Upper lobe of left lung (tissue), 6 donors: ENCODE measurements at regions not wholly inside any gene's neighbourhood (a gene's known extent, or its start where the extent isn't known, plus 50 kb on each side); places are given as distances from the start of the nearest gene placed in this dataset.

Experiments
- ATAC-seq, 2 donors: fragments of 200-7000 bp; cut with Tn5 transposase; one replicate each; pipeline ENCODE4 v1.9.1; 2022; ENCODE audit warnings: mild to moderate bottlenecking in 2 of 2, moderate library complexity in 2 of 2; ENCODE audit not compliant: low FRiP score in 2 of 2
- DNase-seq, 2 donors: peaks; one replicate each; pipeline ENCODE4 v3.0.0-alpha.2; 2019 to 2020
- H3K27ac ChIP-seq, 4 donors: fragments of 200-600 bp; sonication (generic); one replicate each; pipeline ENCODE4 v1.5.1; 2016 to 2019
- H3K27me3 ChIP-seq, 4 donors: fragments of 200-600 bp; sonication (generic); one replicate each; pipeline ENCODE4 v1.5.1; 2017 to 2019
- H3K36me3 ChIP-seq, 4 donors: fragments of 200-600 bp; sonication (generic); one replicate each; pipeline ENCODE4 v1.5.1; 2016 to 2019
- H3K4me1 ChIP-seq, 4 donors: fragments of 200-600 bp; sonication (generic); one replicate each; pipeline ENCODE4 v1.5.1; 2018 to 2019
- H3K4me3 ChIP-seq, 4 donors: fragments of 200-600 bp; sonication (generic); one replicate each; pipeline ENCODE4 v1.5.1; 2017 to 2019; ENCODE audit warnings: mild to moderate bottlenecking in 2 of 4, moderate library complexity in 1 of 4
- H3K9me3 ChIP-seq, 4 donors: fragments of 200-600 bp; sonication (generic); one replicate each; pipeline ENCODE4 v1.5.1; 2018 to 2019
- CTCF ChIP-seq, 6 experiments: fragments of 450-650 bp in 4 of 6; fragments of 200-600 bp in 2 of 6; sonication (generic) in 2 of 6; IDR thresholded peaks; one replicate each; pipeline ENCODE4 v1.5.1; 2016 to 2019; ENCODE audit warnings: antibody characterized with exemption in 6 of 6
- EP300 ChIP-seq, 4 donors: sonication (generic); formaldehyde crosslinking; IDR thresholded peaks; one replicate each; pipeline ENCODE4 v1.5.1; 2017; ENCODE audit warnings: antibody characterized with exemption in 4 of 4, control low read depth in 2 of 4
- POLR2A ChIP-seq, 4 donors: fragments of 450-650 bp; IDR thresholded peaks; one replicate each; pipeline ENCODE4 v1.5.1; 2016 to 2017; ENCODE audit warnings: antibody characterized with exemption in 4 of 4, mild to moderate bottlenecking in 2 of 4
- POLR2AphosphoS5 ChIP-seq, 2 donors: sonication (generic); formaldehyde crosslinking; IDR thresholded peaks; one replicate each; pipeline ENCODE4 v1.5.1; 2017; ENCODE audit warnings: antibody characterized with exemption in 2 of 2
- WGBS, 2 donors: methylation state at CpG; one replicate each; pipeline ENCODE4 v1.1.5; 2017 to 2018; 5-methylcytosine and 5-hydroxymethylcytosine counted together
- donor health status: DM: no; HTN: no; CAD: no; lungs with moderate emphysema.
- donor health status: DM: no; HTN: yes; CAD: no; lungs with severe emphysema.

GRCh38 chr10:128864554-128865295, 602.3 kb upstream of the MGMT start:
- peak in 1 of 2 donors; percentile 45 for ATAC-seq
- no peak for DNase-seq
- no peak for TF ChIP-seq POLR2A (IDR thresholded peaks at IDR 0.05)
- no peak for TF ChIP-seq CTCF (IDR thresholded peaks at IDR 0.05)
- TF ChIP-seq EP300 (IDR thresholded peaks at IDR 0.05): no peak
- TF ChIP-seq POLR2AphosphoS5 (IDR thresholded peaks at IDR 0.05): no peak
- H3K4me1 ChIP-seq: no peaks in the 10 kb centered on the region
- no peaks in the 10 kb centered on the region for H3K36me3 ChIP-seq
- no peak overlapping the region for H3K4me3 ChIP-seq
- 90 to 94% methylated on average over 11 to 12 of the region's 13 CpGs for WGBS, 2 donors
- no peaks in the 10 kb centered on the region for H3K9me3 ChIP-seq
- no peak overlapping the region for H3K27ac ChIP-seq
- H3K27me3 ChIP-seq: no peaks in the 10 kb centered on the region

DNA sequence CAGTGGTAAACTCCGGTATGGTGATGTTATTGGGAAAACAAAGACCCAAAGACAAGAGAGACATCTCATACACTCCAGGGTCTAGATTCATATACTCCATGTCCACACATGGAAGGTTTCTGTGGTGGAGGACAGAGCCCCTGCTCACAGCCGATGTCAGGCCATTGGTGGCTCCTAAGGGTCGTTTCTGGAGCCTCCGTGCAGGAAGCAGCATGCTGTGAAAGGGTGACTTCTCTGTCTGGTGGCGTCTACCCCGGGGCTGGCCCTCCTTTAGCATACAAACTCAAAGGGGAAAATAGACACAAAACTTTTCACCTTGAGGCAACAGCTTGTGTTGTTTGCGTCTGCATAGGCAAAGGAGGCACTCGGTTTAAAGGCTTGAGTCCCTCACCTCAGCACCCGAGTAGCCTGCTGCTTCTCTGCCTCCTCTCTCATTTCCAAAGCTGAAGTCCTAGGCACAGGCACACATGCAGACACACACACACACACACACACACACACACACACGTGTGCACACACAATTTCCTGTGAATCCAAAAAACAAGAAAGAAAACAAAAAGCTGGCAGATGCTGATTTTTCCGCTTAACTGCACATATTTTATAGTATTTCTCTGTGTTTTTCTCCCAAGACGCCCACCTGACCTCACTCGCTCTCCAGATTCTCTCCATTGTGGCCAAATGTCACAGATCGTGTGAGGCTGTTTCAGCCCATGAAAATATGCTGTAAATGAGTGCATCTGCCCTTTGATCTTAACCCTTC, 601.4 kb upstream of the MGMT start:
- H3K36me3 ChIP-seq: no peaks in the 10 kb centered on the region
- H3K9me3 ChIP-seq: no peaks in the 10 kb centered on the region
- 74 to 80% methylated on average over 11 to 14 of the region's 14 CpGs for WGBS, 2 donors
- no peak for DNase-seq
- H3K27me3 ChIP-seq: no peaks in the 10 kb centered on the region
- no peak for ATAC-seq
- TF ChIP-seq POLR2A (IDR thresholded peaks at IDR 0.05): no peak
- TF ChIP-seq POLR2AphosphoS5 (IDR thresholded peaks at IDR 0.05): no peak
- TF ChIP-seq EP300 (IDR thresholded peaks at IDR 0.05): no peak
- no peak for TF ChIP-seq CTCF (IDR thresholded peaks at IDR 0.05)
- no peak overlapping the region for H3K27ac ChIP-seq
- H3K4me1 ChIP-seq: no peaks in the 10 kb centered on the region
- no peak overlapping the region for H3K4me3 ChIP-seq

- H3K9me3 ChIP-seq: no peaks in the 10 kb centered on the region
- no peaks in the 10 kb centered on the region for H3K4me1 ChIP-seq
- ATAC-seq (no peak), DNase-seq (no peak)
- H3K27ac ChIP-seq: no peak overlapping the region
- no peaks in the 10 kb centered on the region for H3K27me3 ChIP-seq
- H3K36me3 ChIP-seq: no peaks in the 10 kb centered on the region
- 75 to 80% methylated on average over 5 of the region's 5 CpGs for WGBS, 2 donors
- no peak overlapping the region for H3K4me3 ChIP-seq
- TF ChIP-seq CTCF (IDR thresholded peaks at IDR 0.05) (no peak), POLR2A (IDR thresholded peaks at IDR 0.05) (no peak), EP300 (IDR thresholded peaks at IDR 0.05) (no peak), POLR2AphosphoS5 (IDR thresholded peaks at IDR 0.05) (no peak)
Observed at GRCh38 chr10:128866551-128866950, 600.5 kb upstream of the MGMT start.

DNA sequence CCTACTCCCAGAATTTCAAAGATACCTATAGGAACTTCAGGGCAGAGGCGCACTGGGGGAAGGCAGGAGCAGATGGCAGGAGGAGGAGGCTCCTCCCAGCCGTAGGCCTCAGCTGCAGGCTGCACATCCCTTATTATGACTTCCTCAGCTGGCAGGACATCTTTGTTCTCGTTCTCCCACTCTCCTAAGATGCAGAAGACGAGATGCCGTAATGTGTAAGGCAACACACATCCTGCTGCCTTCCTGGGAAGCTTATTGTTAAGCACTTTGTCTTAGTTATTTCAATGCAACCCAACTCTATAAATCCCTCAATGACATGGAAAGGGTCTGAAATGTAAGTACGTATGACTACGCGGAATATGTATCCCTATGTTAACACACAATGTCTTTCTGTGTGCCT, 599.8 kb upstream of the MGMT start:
- TF ChIP-seq CTCF (IDR thresholded peaks at IDR 0.05) (no peak), EP300 (IDR thresholded peaks at IDR 0.05) (no peak), POLR2AphosphoS5 (IDR thresholded peaks at IDR 0.05) (no peak), POLR2A (IDR thresholded peaks at IDR 0.05) (no peak)
- no peak for DNase-seq
- Histone ChIP-seq H3K27me3 (no peaks in the 10 kb centered on the region), H3K27ac (no peak overlapping the region), H3K9me3 (no peaks in the 10 kb centered on the region), H3K4me1 (no peaks in the 10 kb centered on the region), H3K4me3 (no peak overlapping the region), H3K36me3 (no peaks in the 10 kb centered on the region)
- WGBS, 2 donors: 83 to 86% methylated on average over 8 of the region's 8 CpGs
- no peak for ATAC-seq
